Calu3 (cell line): ENCODE measurements at regions not wholly inside any gene's neighbourhood (a gene's known extent, or its start where the extent isn't known, plus 50 kb on each side); places are given as distances from the start of the nearest gene placed in this dataset.

Experiments used
- BruUV-seq: library from RNA; stranded (reverse); fragments of 400-500 nt; replicated peaks from 2 replicates; lab custom pipeline; 2021; lab: Mats Ljungman, UMichigan
- CTCF ChIA-PET: fragments of 300-600 bp; sonication (Branson Sonifier 250); formaldehyde crosslinking; loops from one replicate; lab custom pipeline; 2022; ENCODE audit warnings: antibody characterized with exemption; lab: Charles Lee
- DNase-seq: peaks from one replicate; pipeline ENCODE4 v3.0.0; 2022
- H3K27ac Mint-ChIP-seq: one replicate; pipeline ENCODE4 v1.8.0; 2022; ENCODE audit warnings: mixed read lengths; ENCODE audit not compliant: unreplicated experiment
- H3K27me3 Mint-ChIP-seq: one replicate; pipeline ENCODE4 v1.8.0; 2022; ENCODE audit warnings: mixed read lengths; ENCODE audit not compliant: unreplicated experiment
- H3K36me3 Mint-ChIP-seq: one replicate; pipeline ENCODE4 v1.8.0; 2022; ENCODE audit warnings: mild to moderate bottlenecking, moderate library complexity, mixed read lengths; ENCODE audit not compliant: insufficient read depth, unreplicated experiment
- H3K4me1 Mint-ChIP-seq: one replicate; pipeline ENCODE4 v1.8.0; 2022; ENCODE audit warnings: mild to moderate bottlenecking, low read depth, mixed read lengths; ENCODE audit not compliant: unreplicated experiment
- H3K4me3 Mint-ChIP-seq: one replicate; pipeline ENCODE4 v1.8.0; 2022; ENCODE audit warnings: mild to moderate bottlenecking, low read depth, moderate library complexity, mixed read lengths; ENCODE audit not compliant: unreplicated experiment
- H3K9me3 Mint-ChIP-seq: one replicate; pipeline ENCODE4 v1.8.0; 2022; ENCODE audit warnings: low read depth, mixed read lengths; ENCODE audit not compliant: unreplicated experiment
- intact Hi-C: fragments of 100-400 bp; cut with micrococcal nuclease; formaldehyde crosslinking; loops from one replicate; pipeline ENCODE4 v1.10.0; 2022; ENCODE audit not compliant: unreplicated experiment
- TF ChIP-seq, protein P1 (sequence below): fragments of 200-600 bp; IDR thresholded peaks from one replicate; pipeline ENCODE4 v1.8.0; 2022; ENCODE audit warnings: antibody characterized with exemption; ENCODE audit not compliant: unreplicated experiment

DNA sequence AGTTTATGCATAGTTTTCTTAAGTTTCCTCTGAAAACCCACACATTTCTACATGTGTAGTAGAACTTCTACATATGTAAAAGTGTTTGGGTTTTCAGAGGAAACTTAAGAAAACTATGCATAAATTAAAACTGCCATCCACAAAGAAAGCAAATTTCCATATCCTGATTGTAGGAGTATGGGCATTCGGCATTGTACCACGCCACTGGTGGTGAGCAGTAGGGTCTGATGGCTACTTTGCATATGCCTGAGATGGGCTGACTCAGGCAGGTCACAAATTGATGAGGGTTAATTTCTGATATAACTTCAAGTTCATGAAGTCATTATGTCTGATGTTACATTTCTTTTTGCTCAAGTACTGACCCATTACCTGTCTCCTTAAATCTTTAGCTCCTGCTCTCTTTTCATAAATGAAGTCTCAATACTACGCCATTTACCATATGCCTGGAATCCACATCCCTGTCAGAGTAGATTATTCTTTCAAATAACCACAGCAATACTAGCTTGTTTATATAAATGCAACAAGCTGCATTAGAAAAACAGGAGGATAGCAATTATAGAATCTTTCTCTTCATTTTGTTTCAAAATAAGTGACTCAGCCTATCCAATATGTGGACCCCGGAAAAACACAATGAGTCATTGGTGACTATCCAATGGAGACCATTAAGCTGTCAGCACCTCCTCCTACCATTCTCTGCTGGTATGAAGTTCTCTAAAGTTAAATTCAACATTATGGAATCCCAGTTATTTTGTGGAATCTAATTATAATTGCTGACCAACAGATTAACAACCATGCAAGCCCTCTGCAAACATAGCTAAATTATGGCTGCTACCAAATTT is 355.2 kb upstream of the UBE2E3 start:
- no peaks in the 10 kb centered on the region for H3K36me3 Mint-ChIP-seq
- no peak for DNase-seq
- TF ChIP-seq, protein P1, sequence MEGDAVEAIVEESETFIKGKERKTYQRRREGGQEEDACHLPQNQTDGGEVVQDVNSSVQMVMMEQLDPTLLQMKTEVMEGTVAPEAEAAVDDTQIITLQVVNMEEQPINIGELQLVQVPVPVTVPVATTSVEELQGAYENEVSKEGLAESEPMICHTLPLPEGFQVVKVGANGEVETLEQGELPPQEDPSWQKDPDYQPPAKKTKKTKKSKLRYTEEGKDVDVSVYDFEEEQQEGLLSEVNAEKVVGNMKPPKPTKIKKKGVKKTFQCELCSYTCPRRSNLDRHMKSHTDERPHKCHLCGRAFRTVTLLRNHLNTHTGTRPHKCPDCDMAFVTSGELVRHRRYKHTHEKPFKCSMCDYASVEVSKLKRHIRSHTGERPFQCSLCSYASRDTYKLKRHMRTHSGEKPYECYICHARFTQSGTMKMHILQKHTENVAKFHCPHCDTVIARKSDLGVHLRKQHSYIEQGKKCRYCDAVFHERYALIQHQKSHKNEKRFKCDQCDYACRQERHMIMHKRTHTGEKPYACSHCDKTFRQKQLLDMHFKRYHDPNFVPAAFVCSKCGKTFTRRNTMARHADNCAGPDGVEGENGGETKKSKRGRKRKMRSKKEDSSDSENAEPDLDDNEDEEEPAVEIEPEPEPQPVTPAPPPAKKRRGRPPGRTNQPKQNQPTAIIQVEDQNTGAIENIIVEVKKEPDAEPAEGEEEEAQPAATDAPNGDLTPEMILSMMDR = no peak
- CTCF ChIA-PET = interaction anchor here (0.7 kb wide), 1 partner anchor 356 kb away, joined by 3 read pairs; no protein-coding TSS in a partner anchor
- intact Hi-C loops = no loop called here
- no peaks in the 10 kb centered on the region for H3K27me3 Mint-ChIP-seq
- no peak overlapping the region for H3K27ac Mint-ChIP-seq
- no peak overlapping the region for H3K4me3 Mint-ChIP-seq
- H3K4me1 Mint-ChIP-seq = peaks cover 21% of the 10 kb centered on the region
- no peaks in the 10 kb centered on the region for H3K9me3 Mint-ChIP-seq
- BruUV-seq = no TSS peak

DNA sequence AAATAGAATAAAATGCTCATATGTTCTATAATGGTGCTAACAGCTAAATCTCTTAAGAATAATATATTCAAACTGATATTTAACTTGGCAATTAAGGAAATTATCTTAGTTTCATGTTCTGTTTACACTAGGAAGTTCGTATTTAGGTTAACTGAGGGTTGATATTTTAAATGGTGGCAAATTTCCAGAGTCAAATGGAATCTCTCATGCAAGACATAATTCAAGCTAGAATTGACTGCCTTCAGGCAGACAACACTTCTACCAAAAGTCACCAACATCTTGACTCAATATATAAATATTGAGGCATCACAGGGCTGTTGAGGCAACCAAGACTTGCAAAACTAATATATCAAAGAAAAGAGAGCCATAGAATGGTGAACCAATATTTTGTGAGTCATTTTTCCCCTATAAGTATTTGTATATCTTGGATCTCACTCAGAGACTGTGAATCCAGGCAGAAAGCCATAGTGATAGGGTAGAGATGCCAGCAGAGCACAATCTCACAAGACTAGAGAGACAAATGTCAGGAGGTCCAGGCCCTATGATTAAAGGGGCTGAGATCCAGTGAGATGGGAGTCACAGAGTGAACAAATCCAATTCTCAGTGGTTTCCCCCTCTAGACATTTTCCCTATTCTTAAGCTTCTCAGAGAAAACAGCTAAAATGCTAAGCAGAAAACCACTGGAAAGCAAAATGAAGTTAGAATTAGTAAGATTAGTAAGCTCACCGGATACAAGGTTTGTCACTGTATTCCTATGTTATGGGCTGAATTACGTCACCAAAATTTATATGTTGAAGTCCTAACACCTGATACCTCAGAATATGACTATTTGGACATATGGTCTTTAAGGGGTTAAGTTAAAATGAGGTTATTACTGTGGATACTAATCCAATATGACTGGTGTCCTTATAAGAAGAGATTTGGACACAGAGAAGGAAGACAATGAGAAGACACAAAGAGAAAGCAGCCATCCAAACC is 358.2 kb upstream of the UBE2E3 start:
- Mint-ChIP-seq H3K9me3 (no peaks in the 10 kb centered on the region), H3K4me3 (no peak overlapping the region), H3K4me1 (peaks cover 23% of the 10 kb centered on the region), H3K27me3 (no peaks in the 10 kb centered on the region), H3K27ac (no peak overlapping the region), H3K36me3 (no peaks in the 10 kb centered on the region)
- BruUV-seq = no TSS peak
- CTCF ChIA-PET = no interaction called here
- no peak for DNase-seq
- intact Hi-C loops = no loop called here
- TF ChIP-seq, protein P1 = no peak

DNA sequence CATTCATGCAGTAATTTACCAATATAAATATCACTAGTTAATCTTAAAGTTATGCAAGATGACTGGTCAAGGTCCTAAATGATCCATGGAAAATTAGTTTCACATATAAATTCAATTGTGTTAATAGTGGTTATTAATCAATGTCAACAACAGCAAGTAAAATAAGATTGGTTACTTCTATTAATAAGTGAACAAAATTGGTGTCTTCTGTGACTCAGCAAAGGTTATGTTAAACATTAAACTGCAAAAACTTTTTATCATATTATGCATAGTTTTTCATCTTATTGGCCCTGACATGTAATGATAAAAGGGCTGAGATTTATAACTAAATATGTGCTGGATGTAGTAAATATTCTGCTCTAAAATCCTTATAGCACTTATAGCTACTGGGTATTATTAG is 359.0 kb upstream of the UBE2E3 start:
- Mint-ChIP-seq H3K4me1 (peaks cover 23% of the 10 kb centered on the region), H3K9me3 (no peaks in the 10 kb centered on the region), H3K4me3 (no peak overlapping the region), H3K27me3 (no peaks in the 10 kb centered on the region), H3K27ac (no peak overlapping the region), H3K36me3 (no peaks in the 10 kb centered on the region)
- intact Hi-C loops = no loop called here
- TF ChIP-seq, protein P1 = no peak
- CTCF ChIA-PET = no interaction called here
- no TSS peak for BruUV-seq
- no peak for DNase-seq

DNA sequence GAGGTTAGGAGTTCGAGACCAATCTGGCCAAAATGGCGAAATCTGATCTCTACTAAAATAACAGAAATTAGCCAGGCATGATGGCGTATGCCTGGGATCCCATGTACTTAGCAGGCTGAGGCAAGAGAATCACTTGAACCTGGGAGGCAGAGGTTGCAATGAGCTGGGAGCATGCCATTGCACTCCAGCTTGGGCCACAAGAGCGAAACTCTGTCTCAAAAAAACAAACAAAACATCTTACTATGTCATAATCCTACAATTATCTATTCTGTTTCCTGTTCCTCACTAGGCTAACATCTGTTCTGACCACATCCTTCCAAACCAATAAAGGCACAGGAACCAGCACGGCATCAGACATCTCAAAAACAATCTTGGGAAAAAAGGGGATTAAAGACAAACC is 361.8 kb upstream of the UBE2E3 start:
- CTCF ChIA-PET = no interaction called here
- no peak for DNase-seq
- no peaks in the 10 kb centered on the region for H3K9me3 Mint-ChIP-seq
- TF ChIP-seq, protein P1 = no peak
- H3K27me3 Mint-ChIP-seq = no peaks in the 10 kb centered on the region
- BruUV-seq = no TSS peak
- H3K27ac Mint-ChIP-seq = no peak overlapping the region
- intact Hi-C loops = no loop called here
- no peak overlapping the region for H3K4me3 Mint-ChIP-seq
- no peaks in the 10 kb centered on the region for H3K36me3 Mint-ChIP-seq
- H3K4me1 Mint-ChIP-seq = peaks cover 23% of the 10 kb centered on the region
